Muscle of back (tissue), 3 donors: ENCODE measurements at regions not wholly inside any gene's neighbourhood (a gene's known extent, or its start where the extent isn't known, plus 50 kb on each side); places are given as distances from the start of the nearest gene placed in this dataset.
"Not testable (repeated sequence)": the region's sequence is repeated elsewhere in the genome, so short reads cannot be mapped to it uniquely, and the experiment has no call there.

Experiments used
- DNase-seq, 3 donors: peaks; one replicate each; pipeline versions ENCODE4 v3.0.0 to v3.0.0-alpha.2; 2013

GRCh38 chr1:189628857-189629256 is 848.8 kb downstream of the BRINP3 start:
- DNase-seq, result no peak

- DNase-seq, result no peak
These were observed 844.0 kb downstream of the BRINP3 start for GRCh38 chr1:189633658-189634057.

- DNase-seq, result no peak
These were observed 840.6 kb downstream of the BRINP3 start for GRCh38 chr1:189637041-189637440.

GRCh38 chr1:189644156-189644555 is 833.5 kb downstream of the BRINP3 start:
- not testable (repeated sequence) for DNase-seq

- no peak for DNase-seq
These were observed 832.7 kb downstream of the BRINP3 start for GRCh38 chr1:189644970-189645369.

- DNase-seq, result no peak
These were observed 831.6 kb downstream of the BRINP3 start for GRCh38 chr1:189646066-189646465.

- no peak for DNase-seq
These were observed 822.8 kb downstream of the BRINP3 start for GRCh38 chr1:189654906-189655305.

GRCh38 chr1:189656628-189657530 is 820.8 kb downstream of the BRINP3 start:
- peak in 2 of 3 donors; percentile 5 to 13 for DNase-seq

- DNase-seq, result no peak
These were observed 819.9 kb downstream of the BRINP3 start for GRCh38 chr1:189657715-189658114.

GRCh38 chr1:189658381-189658780 is 819.3 kb downstream of the BRINP3 start:
- no peak for DNase-seq

- no peak for DNase-seq
These were observed 817.9 kb downstream of the BRINP3 start for GRCh38 chr1:189659731-189660130.

- DNase-seq, result no peak
These were observed 815.5 kb downstream of the BRINP3 start for GRCh38 chr1:189662190-189662589.

- DNase-seq, result no peak
These were observed 807.8 kb downstream of the BRINP3 start for GRCh38 chr1:189669846-189670245.

GRCh38 chr1:189673217-189673616 is 804.4 kb downstream of the BRINP3 start:
- DNase-seq, result peak in 2 of 3 donors; percentile 16 to 20

- no peak for DNase-seq
These were observed 801.9 kb downstream of the BRINP3 start for GRCh38 chr1:189675712-189676244.

GRCh38 chr1:189678779-189679178 is 798.9 kb downstream of the BRINP3 start:
- DNase-seq, result no peak

GRCh38 chr1:189681252-189681919 is 796.3 kb downstream of the BRINP3 start:
- DNase-seq, result no peak

GRCh38 chr1:189682591-189682990 is 795.1 kb downstream of the BRINP3 start:
- DNase-seq, result no peak

- DNase-seq, result no peak
These were observed 791.4 kb downstream of the BRINP3 start for GRCh38 chr1:189686288-189686687.

- no peak for DNase-seq
These were observed 784.5 kb downstream of the BRINP3 start for GRCh38 chr1:189693140-189693539.

GRCh38 chr1:189696297-189696696 is 781.4 kb downstream of the BRINP3 start:
- no peak for DNase-seq

- DNase-seq, result no peak
These were observed 780.6 kb downstream of the BRINP3 start for GRCh38 chr1:189697113-189697512.

- no peak for DNase-seq
These were observed 776.1 kb downstream of the BRINP3 start for GRCh38 chr1:189701606-189702005.
